Stomach (tissue), 4 donors: ENCODE measurements at regions not wholly inside any gene's neighbourhood (a gene's known extent, or its start where the extent isn't known, plus 50 kb on each side); places are given as distances from the start of the nearest gene placed in this dataset.
A peak's percentile ranks its signal among the peaks of the same experiment; 100 is the strongest.

Experiments
- CTCF ChIP-seq, 7 experiments: fragments of 450-650 bp in 4 of 7; fragments of 200-600 bp in 3 of 7; sonication (generic) in 3 of 7; IDR thresholded peaks; one replicate each; pipeline ENCODE4 v1.5.1; 2016 to 2019; ENCODE audit warnings: antibody characterized with exemption in 7 of 7, control low read depth in 2 of 7, mild to moderate bottlenecking in 1 of 7
- EP300 ChIP-seq: sonication (generic); formaldehyde crosslinking; IDR thresholded peaks from one replicate; pipeline ENCODE4 v1.6.1; 2017; ENCODE audit warnings: antibody characterized with exemption
- POLR2A ChIP-seq, 4 donors: fragments of 450-650 bp; IDR thresholded peaks; one replicate each; pipeline ENCODE4 v1.6.1; 2016; ENCODE audit warnings: antibody characterized with exemption in 4 of 4, control low read depth in 2 of 4, mild to moderate bottlenecking in 1 of 4, moderate library complexity in 1 of 4

- no peak for TF ChIP-seq POLR2A (IDR thresholded peaks at IDR 0.05)
- TF ChIP-seq EP300 = no peak
- TF ChIP-seq CTCF (IDR thresholded peaks at IDR 0.05) = peak in 5 of 7 experiments; percentile 56 to 83 (median 62)
Observed at GRCh38 chr14:66070542-66071319, 415.4 kb upstream of the CCDC196 start.
